NT2/D1 (cell line): ENCODE measurements at regions not wholly inside any gene's neighbourhood (a gene's known extent, or its start where the extent isn't known, plus 50 kb on each side); places are given as distances from the start of the nearest gene placed in this dataset.

Experiments
- YY1 ChIP-seq: IDR thresholded peaks from 2 replicates; pipeline ENCODE4 v1.6.1; 2011; ENCODE audit not compliant: insufficient read length, insufficient read depth
- ZNF274 ChIP-seq: IDR thresholded peaks from 2 replicates; pipeline ENCODE4 v1.6.1; 2011; ENCODE audit warnings: mild to moderate bottlenecking, low read depth, low read length

GRCh38 chr10:108775911-108776475, 1147.3 kb downstream of the XPNPEP1 start:
- TF ChIP-seq YY1 (no peak), ZNF274 (no peak)
